ENCODE measurements at regions not wholly inside any gene's neighbourhood (a gene's known extent, or its start where the extent isn't known, plus 50 kb on each side); places are given as distances from the start of the nearest gene placed in this dataset.
"Not testable (repeated sequence)": the region's sequence is repeated elsewhere in the genome, so short reads cannot be mapped to it uniquely, and the experiment has no call there.

- no peak for DNase-seq (ENCODE audit: low read depth)
Measured at GRCh38 chr9:74094766-74095165, 402.4 kb upstream of the RORB start.

GRCh38 chr9:74095925-74096324 lies 401.2 kb upstream of the RORB start:
- DNase-seq (ENCODE audit: low read depth), result no peak

GRCh38 chr9:74096420-74096819 lies 400.7 kb upstream of the RORB start:
- no peak for DNase-seq (ENCODE audit: low read depth)

GRCh38 chr9:74100042-74100441 lies 397.1 kb upstream of the RORB start:
- no peak for DNase-seq (ENCODE audit: low read depth)

- not testable (repeated sequence) for DNase-seq (ENCODE audit: low read depth)
Measured at GRCh38 chr9:74102148-74102547, 395.0 kb upstream of the RORB start.

- DNase-seq (ENCODE audit: low read depth), result no peak
Measured at GRCh38 chr9:74102702-74103101, 394.4 kb upstream of the RORB start.

- DNase-seq (ENCODE audit: low read depth), result no peak
Measured at GRCh38 chr9:74107692-74108091, 389.4 kb upstream of the RORB start.

GRCh38 chr9:74115976-74116375 lies 381.2 kb upstream of the RORB start:
- DNase-seq (ENCODE audit: low read depth), result no peak

- DNase-seq (ENCODE audit: low read depth), result no peak
Measured at GRCh38 chr9:74117151-74117550, 380.0 kb upstream of the RORB start.

GRCh38 chr9:74117731-74118130 lies 379.4 kb upstream of the RORB start:
- no peak for DNase-seq (ENCODE audit: low read depth)

GRCh38 chr9:74120061-74120460 lies 377.1 kb upstream of the RORB start:
- DNase-seq (ENCODE audit: low read depth), result no peak

GRCh38 chr9:74120470-74120869 lies 376.7 kb upstream of the RORB start:
- no peak for DNase-seq (ENCODE audit: low read depth)

- DNase-seq (ENCODE audit: low read depth), result no peak
Measured at GRCh38 chr9:74122216-74122615, 374.9 kb upstream of the RORB start.

- DNase-seq (ENCODE audit: low read depth), result no peak
Measured at GRCh38 chr9:74122661-74123060, 374.5 kb upstream of the RORB start.

- no peak for DNase-seq (ENCODE audit: low read depth)
Measured at GRCh38 chr9:74125941-74126340, 371.2 kb upstream of the RORB start.

- DNase-seq (ENCODE audit: low read depth), result no peak
Measured at GRCh38 chr9:74132986-74133385, 364.1 kb upstream of the RORB start.

- no peak for DNase-seq (ENCODE audit: low read depth)
Measured at GRCh38 chr9:74133921-74134320, 363.2 kb upstream of the RORB start.

- DNase-seq (ENCODE audit: low read depth), result no peak
Measured at GRCh38 chr9:74138182-74138581, 359.0 kb upstream of the RORB start.

GRCh38 chr9:74140141-74140540 lies 357.0 kb upstream of the RORB start:
- no peak for DNase-seq (ENCODE audit: low read depth)

GRCh38 chr9:74147906-74148305 lies 349.2 kb upstream of the RORB start:
- no peak for DNase-seq (ENCODE audit: low read depth)

GRCh38 chr9:74172874-74173273 lies 324.3 kb upstream of the RORB start:
- DNase-seq (ENCODE audit: low read depth), result no peak

GRCh38 chr9:74173284-74173683 lies 323.9 kb upstream of the RORB start:
- DNase-seq (ENCODE audit: low read depth), result no peak

GRCh38 chr9:74197771-74198170 lies 299.4 kb upstream of the RORB start:
- DNase-seq (ENCODE audit: low read depth), result not testable (repeated sequence)

- DNase-seq (ENCODE audit: low read depth), result no peak
Measured at GRCh38 chr9:74205056-74205455, 292.1 kb upstream of the RORB start.

GRCh38 chr9:74218385-74219063 lies 278.6 kb upstream of the RORB start:
- no peak for DNase-seq (ENCODE audit: low read depth)
